Astrocyte of the cerebellum (primary cell): ENCODE measurements at regions not wholly inside any gene's neighbourhood (a gene's known extent, or its start where the extent isn't known, plus 50 kb on each side); places are given as distances from the start of the nearest gene placed in this dataset.

Experiments
- DNase-seq: peaks from one replicate; pipeline ENCODE4 v3.0.0-alpha.2; 2011; ENCODE audit warnings: low read depth
- H3K4me3 ChIP-seq: 2 replicates; pipeline ENCODE4 v1.5.1; 2011; ENCODE audit warnings: mild to moderate bottlenecking, low read depth, low read length, moderate library complexity
- in situ Hi-C: cut with HindIII; loops from 2 replicates; pipeline ENCODE4 v1.10.0; 2017; ENCODE audit warnings: low sequenced_read_pairs
- TF ChIP-seq, protein P1 (sequence below): IDR thresholded peaks from 2 replicates; pipeline ENCODE4 v1.5.1; 2012; ENCODE audit warnings: low read length, low read depth, moderate library complexity, mild to moderate bottlenecking; ENCODE audit errors: missing control alignments

- no peak overlapping the region for H3K4me3 ChIP-seq
- TF ChIP-seq, protein P1, sequence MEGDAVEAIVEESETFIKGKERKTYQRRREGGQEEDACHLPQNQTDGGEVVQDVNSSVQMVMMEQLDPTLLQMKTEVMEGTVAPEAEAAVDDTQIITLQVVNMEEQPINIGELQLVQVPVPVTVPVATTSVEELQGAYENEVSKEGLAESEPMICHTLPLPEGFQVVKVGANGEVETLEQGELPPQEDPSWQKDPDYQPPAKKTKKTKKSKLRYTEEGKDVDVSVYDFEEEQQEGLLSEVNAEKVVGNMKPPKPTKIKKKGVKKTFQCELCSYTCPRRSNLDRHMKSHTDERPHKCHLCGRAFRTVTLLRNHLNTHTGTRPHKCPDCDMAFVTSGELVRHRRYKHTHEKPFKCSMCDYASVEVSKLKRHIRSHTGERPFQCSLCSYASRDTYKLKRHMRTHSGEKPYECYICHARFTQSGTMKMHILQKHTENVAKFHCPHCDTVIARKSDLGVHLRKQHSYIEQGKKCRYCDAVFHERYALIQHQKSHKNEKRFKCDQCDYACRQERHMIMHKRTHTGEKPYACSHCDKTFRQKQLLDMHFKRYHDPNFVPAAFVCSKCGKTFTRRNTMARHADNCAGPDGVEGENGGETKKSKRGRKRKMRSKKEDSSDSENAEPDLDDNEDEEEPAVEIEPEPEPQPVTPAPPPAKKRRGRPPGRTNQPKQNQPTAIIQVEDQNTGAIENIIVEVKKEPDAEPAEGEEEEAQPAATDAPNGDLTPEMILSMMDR = no peak
- no peak for DNase-seq
- in situ Hi-C loops = loop anchor here (25.0 kb wide), 1 partner anchor 230 kb away; no protein-coding TSS in a partner anchor
These were observed 50.0 kb upstream of the ALDH1B1 start for GRCh38 chr9:38342532-38342931.

DNA sequence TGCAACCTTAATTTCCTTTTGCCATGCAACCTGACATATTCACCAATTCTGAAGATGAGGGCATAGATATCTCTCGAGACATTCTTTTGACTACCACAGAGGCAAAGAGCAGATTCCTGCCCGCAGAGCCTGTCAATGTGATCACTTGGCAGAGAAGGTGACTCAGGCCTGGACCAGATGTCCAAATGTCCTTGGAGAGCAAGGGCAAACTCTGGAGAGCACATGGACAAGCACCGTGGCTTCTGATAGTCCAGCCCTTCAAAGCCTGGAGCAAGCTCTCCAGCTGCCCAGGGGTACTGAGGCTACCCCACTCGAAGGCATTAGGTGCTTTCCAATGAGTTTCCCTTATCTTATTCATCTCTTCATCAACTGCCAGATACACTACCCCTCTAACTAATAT is 50.4 kb upstream of the ALDH1B1 start:
- H3K4me3 ChIP-seq = no peak overlapping the region
- DNase-seq = no peak
- in situ Hi-C loops = loop anchor here (25.0 kb wide), 1 partner anchor 230 kb away; no protein-coding TSS in a partner anchor
- TF ChIP-seq, protein P1 = no peak

DNA sequence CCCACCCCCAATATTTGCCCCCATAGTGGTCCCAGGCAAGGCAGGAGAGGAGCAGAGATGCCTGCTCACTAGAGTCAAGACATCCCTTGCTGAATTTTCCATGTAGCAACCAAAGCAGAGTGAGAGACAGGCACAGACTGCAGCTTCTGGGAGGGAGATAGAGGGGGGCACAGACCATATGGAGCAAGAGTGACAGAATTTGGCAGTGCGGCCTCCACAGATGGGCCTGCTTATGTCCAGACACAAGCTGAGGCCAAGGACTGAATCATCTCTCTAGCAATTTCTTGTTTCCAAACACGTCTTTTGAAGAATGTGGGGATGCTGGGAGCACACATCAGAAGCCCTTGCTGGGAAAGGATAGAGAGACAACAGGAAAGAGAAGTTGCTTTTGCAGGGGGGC is 53.0 kb upstream of the ALDH1B1 start:
- no peak overlapping the region for H3K4me3 ChIP-seq
- in situ Hi-C loops = loop anchor here (25.0 kb wide), 1 partner anchor 227 kb away; no protein-coding TSS in a partner anchor
- peak; percentile 36 for DNase-seq

DNA sequence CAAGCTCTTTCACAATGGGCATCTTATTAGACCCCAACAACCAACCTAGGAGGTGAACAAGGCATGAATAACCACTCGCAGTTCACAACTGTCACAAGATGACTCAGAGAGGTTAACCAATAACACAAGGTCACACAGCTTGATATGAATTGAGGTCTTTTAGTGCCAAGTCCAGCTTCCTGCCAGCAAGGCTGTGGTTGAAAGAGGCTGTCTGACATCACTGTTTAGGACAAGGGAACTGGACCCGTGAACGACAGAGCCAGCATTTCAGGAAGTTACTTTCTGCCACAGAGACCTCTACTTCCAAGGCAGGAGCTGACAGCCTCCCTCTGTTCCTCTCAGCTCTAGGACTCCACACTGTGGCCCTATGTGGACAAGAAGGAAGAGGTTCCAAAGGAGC is 53.4 kb upstream of the ALDH1B1 start:
- DNase-seq = peak; percentile 65
- in situ Hi-C loops = loop anchor here (25.0 kb wide), 1 partner anchor 227 kb away; no protein-coding TSS in a partner anchor
- TF ChIP-seq, protein P1 = no peak
- H3K4me3 ChIP-seq = no peak overlapping the region

More for the DNA sequence above, 53.0 kb upstream of the ALDH1B1 start:
- TF ChIP-seq, protein P1 = no peak

DNA sequence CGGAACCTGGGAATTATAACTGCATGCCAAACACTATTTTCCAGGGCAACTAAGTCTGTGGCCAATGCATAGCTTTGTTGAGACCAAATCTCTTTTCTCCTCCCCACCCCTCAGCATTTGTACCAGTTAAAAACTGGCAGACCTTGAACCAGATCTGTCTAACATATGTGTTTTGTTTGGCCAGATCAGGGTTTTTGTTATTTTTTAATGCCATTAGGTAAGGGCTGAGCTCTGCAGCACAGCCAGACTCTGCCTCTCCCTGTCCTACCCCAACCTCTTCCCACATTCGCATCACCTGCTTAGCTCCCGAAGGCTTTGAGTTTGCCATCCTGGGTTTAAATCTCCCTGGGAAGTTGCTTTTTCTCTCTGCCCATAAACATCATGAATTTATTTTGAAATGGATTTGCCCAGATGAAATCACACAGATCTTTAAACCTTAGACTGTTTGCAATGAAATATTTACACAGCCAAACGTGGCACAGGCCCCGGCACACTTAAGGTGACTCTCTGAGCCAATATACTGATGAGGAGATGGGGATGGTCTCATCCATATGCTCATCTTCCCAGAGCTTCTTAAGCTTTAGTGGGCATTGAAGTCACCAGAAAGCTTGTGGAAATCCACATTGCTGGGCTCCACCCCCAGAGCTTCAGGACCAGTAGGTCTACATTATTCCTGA is 54.0 kb upstream of the ALDH1B1 start:
- TF ChIP-seq, protein P1 = no peak
- no peak overlapping the region for H3K4me3 ChIP-seq
- DNase-seq = no peak
- in situ Hi-C loops = loop anchor here (25.0 kb wide), 1 partner anchor 226 kb away; no protein-coding TSS in a partner anchor

DNA sequence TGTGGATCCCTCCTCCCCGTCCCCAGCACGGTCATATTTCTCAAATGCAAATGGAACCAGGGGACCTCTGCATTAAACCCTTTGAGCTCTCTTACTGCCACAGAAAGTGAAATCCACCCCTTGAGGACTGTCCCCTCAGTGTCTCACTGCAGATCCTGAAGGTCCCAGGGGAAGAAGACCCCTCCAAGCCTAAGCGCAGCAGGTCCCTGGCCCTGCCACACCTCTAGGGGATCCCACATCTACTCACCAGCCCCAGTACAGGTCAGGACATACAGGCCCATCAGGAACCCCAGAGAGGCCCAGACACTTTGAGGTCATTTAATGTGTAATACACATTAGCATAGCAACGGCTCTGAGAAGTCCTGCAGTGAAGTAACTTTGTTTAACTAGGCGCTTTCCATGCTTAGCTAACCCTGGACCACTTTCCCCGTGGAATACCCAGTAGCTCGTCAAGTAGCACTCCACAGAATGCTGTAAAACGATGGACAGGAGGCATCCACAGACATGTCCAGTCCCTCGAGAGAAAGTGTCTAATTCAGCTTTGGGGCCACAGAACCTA is 54.7 kb upstream of the ALDH1B1 start:
- no peak for DNase-seq
- in situ Hi-C loops = loop anchor here (25.0 kb wide), 1 partner anchor 225 kb away; no protein-coding TSS in a partner anchor
- no peak overlapping the region for H3K4me3 ChIP-seq
- TF ChIP-seq, protein P1 = no peak
